Heart right ventricle (tissue), 16 donors: ENCODE measurements at regions not wholly inside any gene's neighbourhood (a gene's known extent, or its start where the extent isn't known, plus 50 kb on each side); places are given as distances from the start of the nearest gene placed in this dataset.

Source experiments
- ATAC-seq, 8 donors: fragments of 200-7000 bp; cut with Tn5 transposase; one replicate each; pipeline ENCODE4 v1.9.1; 2020; ENCODE audit warnings: mild to moderate bottlenecking in 8 of 8, moderate library complexity in 8 of 8, moderate number of reproducible peaks in 1 of 8
- DNase-seq, 2 donors: peaks; one replicate each; pipeline ENCODE4 v3.0.0-alpha.2; 2020
- H3K27ac ChIP-seq, 10 donors: fragments of 200-600 bp; sonication (generic) in 2 of 10; one replicate each; pipeline versions ENCODE4 v1.5.0 to v1.8.0; 2020 to 2022; ENCODE audit warnings: mild to moderate bottlenecking in 3 of 10
- H3K27me3 ChIP-seq, 7 donors: fragments of 200-600 bp; one replicate each; pipeline ENCODE4 v1.8.0; 2021 to 2022; ENCODE audit warnings: mild to moderate bottlenecking in 2 of 7
- H3K36me3 ChIP-seq, 9 donors: fragments of 200-600 bp; sonication (generic) in 1 of 9; one replicate each; pipeline versions ENCODE4 v1.5.0 to v1.8.0; 2020 to 2022; ENCODE audit warnings: mild to moderate bottlenecking in 2 of 9
- H3K4me1 ChIP-seq, 9 donors: fragments of 200-600 bp; sonication (generic) in 1 of 9; one replicate each; pipeline versions ENCODE4 v1.5.0 to v1.8.0; 2020 to 2022; ENCODE audit warnings: mild to moderate bottlenecking in 4 of 9
- H3K4me3 ChIP-seq, 10 donors: fragments of 200-600 bp; sonication (generic) in 2 of 10; one replicate each; pipeline versions ENCODE4 v1.5.0 to v1.8.0; 2020 to 2022; ENCODE audit warnings: mild to moderate bottlenecking in 7 of 10, moderate library complexity in 2 of 10
- H3K9me3 ChIP-seq, 11 donors: fragments of 200-600 bp in 10 of 11; sonication (generic) in 2 of 11; one replicate each; pipeline versions ENCODE4 v1.5.0 to v1.8.0; 2013 to 2022; ENCODE audit warnings: mild to moderate bottlenecking in 2 of 11, control low read depth in 1 of 11, moderate library complexity in 1 of 11
- CTCF ChIP-seq, 9 donors: fragments of 200-600 bp; sonication (generic) in 2 of 9; IDR thresholded peaks; one replicate each; pipeline versions ENCODE4 v1.5.0 to v1.8.0; 2021 to 2022; ENCODE audit warnings: antibody characterized with exemption in 9 of 9, mild to moderate bottlenecking in 5 of 9, moderate library complexity in 1 of 9
- WGBS, 2 donors: extraction: QIAGEN DNeasy Blood & Tissue Kit; methylation state at CpG; one replicate each; pipeline ENCODE4 v1.1.7; 2013; ENCODE audit warnings: inconsistent platforms in 1 of 2; 5-methylcytosine and 5-hydroxymethylcytosine counted together
- intact Hi-C, 10 donors: fragments of 100-400 bp; cut with DNase I; formaldehyde crosslinking; loops; one replicate each; pipeline versions ENCODE4 v1.11.1 to v1.14.2; 2022
- donor health status: Arrhythmogenic right ventricular cardiomyopathy.
- donor health status: ischemic (EF 13 %, LVEDD 7.1; RV severe dilation, severe dysfunction).
- donor health status: healthy with polysubstance abuse.
- donor health status: DM: no; HTN: yes; CAD: no.
- donor health status: DM: no; HTN: no; CAD: no.
- donor health status: ischemic (EF 25% LVEDD 6.9; RV normal size, moderate dysfunction).
- donor health status: ischemic (EF 25% LVEDD 5.7; RV mildly dilated, moderate dysfunction).
- donor health status: healthy.
- donor health status: DM: yes; HTN: yes; CAD: no.
- donor health status: Ischemic cardiomyopathy.
- donor health status: ischemic (EF 35%, LVEDD 5.7; RV mildly dilated, moderate dysfunction).
- donor health status: nonischemic (EF 11% LVEDD 7.7; RV severe dilation, severe dysfunction).
- donor health status: DM: yes; HTN: yes; CAD: no.
- donor health status: PGD.
- donor health status: ischemic (EF 29% LVEDD 5.4; RV normal size, mild dysfunction).
- donor health status: nonischemic (EF 23%, LVEDD 6.1; RV moderate dilation, normal function).

- H3K36me3 ChIP-seq, result no peaks in the 10 kb centered on the region
- no peak for ATAC-seq
- H3K4me1 ChIP-seq, result peaks cover 0 to 5% (median 0%) of the 10 kb centered on the region in 9 donors
- no peak for DNase-seq
- no peaks in the 10 kb centered on the region for H3K9me3 ChIP-seq
- no peak overlapping the region for H3K4me3 ChIP-seq
- TF ChIP-seq CTCF (IDR thresholded peaks at IDR 0.05), result no peak
- intact Hi-C loops, result no loop called here
- WGBS, 2 donors, result 54 to 66% methylated on average over 1 of the region's 1 CpG
- H3K27ac ChIP-seq, result no peak overlapping the region
- peaks cover 0 to 14% (median 0%) of the 10 kb centered on the region in 7 donors for H3K27me3 ChIP-seq
These were observed 279.5 kb upstream of the SPRED2 start for GRCh38 chr2:65711863-65712262.

DNA sequence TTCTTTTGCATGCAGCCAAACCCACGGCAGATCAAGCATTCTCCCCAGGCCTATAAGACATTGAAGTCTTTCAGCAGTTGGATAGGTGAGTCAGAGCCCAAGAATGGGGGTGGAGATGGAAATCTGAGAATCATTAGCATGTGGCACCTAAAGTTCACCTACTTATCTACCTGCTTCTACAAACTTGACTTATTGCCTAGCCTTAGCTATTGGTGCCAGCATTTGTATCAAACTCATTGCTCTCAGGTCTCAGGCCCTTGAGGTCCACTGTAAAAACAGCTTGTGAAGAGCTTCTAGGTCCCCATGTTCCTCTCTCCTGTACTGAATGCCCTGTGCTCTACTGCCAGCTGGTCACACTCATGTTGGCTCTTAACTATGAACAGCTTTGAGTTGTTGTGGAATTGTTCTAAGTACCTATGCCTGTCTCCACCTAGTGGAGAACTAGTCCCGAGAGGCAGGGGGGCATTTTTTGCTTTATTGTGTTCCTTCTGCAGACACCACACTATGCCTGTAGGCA, 278.4 kb upstream of the SPRED2 start:
- no peaks in the 10 kb centered on the region for H3K36me3 ChIP-seq
- WGBS, 2 donors, result 51 to 61% methylated on average over 2 of the region's 2 CpGs
- intact Hi-C loops, result no loop called here
- no peak overlapping the region for H3K4me3 ChIP-seq
- H3K27ac ChIP-seq, result no peak overlapping the region
- ATAC-seq (peak in 1 of 8 donors; percentile 49), DNase-seq (no peak)
- peaks cover 0 to 14% (median 0%) of the 10 kb centered on the region in 7 donors for H3K27me3 ChIP-seq
- H3K9me3 ChIP-seq, result no peaks in the 10 kb centered on the region
- H3K4me1 ChIP-seq, result peaks cover 0 to 5% (median 0%) of the 10 kb centered on the region in 9 donors
- TF ChIP-seq CTCF (IDR thresholded peaks at IDR 0.05), result peak in 3 of 9 donors; percentile 7 to 16 (median 16)

DNA sequence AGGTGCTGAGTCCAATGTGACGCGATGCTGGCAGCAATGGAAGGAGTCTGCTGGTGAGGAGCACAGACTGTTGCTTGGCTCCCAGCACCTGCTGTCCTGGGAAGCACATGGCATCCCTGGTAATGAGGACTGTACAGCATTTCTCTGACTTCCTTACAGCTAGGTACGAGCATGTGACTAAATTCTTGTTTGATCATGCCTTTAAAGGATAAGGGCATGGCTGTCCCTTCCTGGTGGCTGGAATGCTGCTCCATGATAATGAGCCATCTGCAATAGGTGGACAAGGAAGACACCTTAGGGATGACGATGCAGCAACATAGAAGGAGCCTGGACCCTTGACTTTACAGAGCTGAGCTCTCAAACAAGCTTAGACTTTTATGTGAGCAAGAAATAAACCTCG, 278.0 kb upstream of the SPRED2 start:
- DNase-seq (no peak), ATAC-seq (no peak)
- no peak overlapping the region for H3K27ac ChIP-seq
- H3K9me3 ChIP-seq, result no peaks in the 10 kb centered on the region
- no peaks in the 10 kb centered on the region for H3K36me3 ChIP-seq
- intact Hi-C loops, result no loop called here
- no peak for TF ChIP-seq CTCF (IDR thresholded peaks at IDR 0.05)
- 84 to 89% methylated on average over 5 of the region's 5 CpGs for WGBS, 2 donors
- no peak overlapping the region for H3K4me3 ChIP-seq
- peaks cover 0 to 14% (median 0%) of the 10 kb centered on the region in 7 donors for H3K27me3 ChIP-seq
- peaks cover 0 to 4% (median 0%) of the 10 kb centered on the region in 9 donors for H3K4me1 ChIP-seq

DNA sequence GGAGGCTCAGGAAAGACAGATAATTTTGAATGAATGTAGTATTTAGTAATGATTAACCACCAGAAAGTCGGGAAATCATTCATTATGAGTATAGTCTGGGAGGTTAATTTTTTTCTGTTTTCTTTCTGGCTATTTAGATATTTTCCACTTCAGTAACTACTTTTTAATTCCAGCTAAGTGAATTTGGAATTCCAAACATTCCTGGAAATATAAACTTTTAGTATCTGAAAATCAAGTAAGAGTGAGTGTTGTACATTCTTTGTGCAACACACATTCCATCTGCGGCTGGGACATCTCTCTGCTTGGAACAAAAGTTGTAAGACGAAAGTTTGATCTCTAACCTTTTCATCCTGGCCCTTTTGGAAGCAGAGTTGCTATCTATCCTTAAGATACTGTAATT, 275.7 kb upstream of the SPRED2 start:
- Histone ChIP-seq H3K4me1 (no peaks in the 10 kb centered on the region), H3K9me3 (no peaks in the 10 kb centered on the region), H3K36me3 (no peaks in the 10 kb centered on the region), H3K27me3 (peaks cover 0 to 16% (median 0%) of the 10 kb centered on the region in 7 donors), H3K27ac (no peak overlapping the region), H3K4me3 (no peak overlapping the region)
- ATAC-seq (no peak), DNase-seq (no peak)
- TF ChIP-seq CTCF (IDR thresholded peaks at IDR 0.05), result no peak
- intact Hi-C loops, result no loop called here
- 76 to 84% methylated on average over 3 of the region's 3 CpGs for WGBS, 2 donors
